CD14-positive monocyte (primary cell): ENCODE measurements at regions not wholly inside any gene's neighbourhood (a gene's known extent, or its start where the extent isn't known, plus 50 kb on each side); places are given as distances from the start of the nearest gene placed in this dataset.

Source experiments
- DNase-seq, 3 donors: peaks; one replicate each; pipeline ENCODE4 v3.0.0-alpha.2; 2011 to 2022
- H2AFZ ChIP-seq: 2 replicates; pipeline ENCODE4 v1.6.0; 2012; ENCODE audit warnings: mild to moderate bottlenecking, low read depth, low read length, inconsistent platforms; ENCODE audit not compliant: insufficient read depth, poor library complexity, severe bottlenecking
- H3K27ac ChIP-seq, 2 donors: 1 replicate in 1 of 2; 2 replicates in 1 of 2; pipeline ENCODE4 v1.5.1; 2012 to 2013; ENCODE audit warnings: low read length in 2 of 2, control low read depth in 1 of 2, inconsistent platforms in 1 of 2, low read depth in 1 of 2, mild to moderate bottlenecking in 1 of 2
- H3K27me3 ChIP-seq, 2 donors: one replicate each; pipeline versions ENCODE4 v1.6.0 to v1.6.1; 2011 to 2013; ENCODE audit warnings: low read length in 2 of 2; ENCODE audit not compliant: control insufficient read depth in 2 of 2, insufficient read depth in 2 of 2
- H3K36me3 ChIP-seq, 2 donors: replicated peaks in 1 of 2; 1 replicate in 1 of 2; 2 replicates in 1 of 2; pipeline versions ENCODE4 v1.5.1 to v1.6.1; 2012 to 2013; ENCODE audit warnings: low read length in 2 of 2, control low read depth in 1 of 2, inconsistent platforms in 1 of 2, mild to moderate bottlenecking in 1 of 2; ENCODE audit not compliant: insufficient read depth in 2 of 2, control insufficient read depth in 1 of 2
- H3K4me1 ChIP-seq, 2 donors: 1 replicate in 1 of 2; 2 replicates in 1 of 2; pipeline versions ENCODE4 v1.5.1 to v1.6.1; 2012 to 2013; ENCODE audit warnings: low read length in 2 of 2, control low read depth in 1 of 2, inconsistent platforms in 1 of 2, mild to moderate bottlenecking in 1 of 2, moderate library complexity in 1 of 2; ENCODE audit not compliant: insufficient read depth in 2 of 2, control insufficient read depth in 1 of 2
- H3K4me2 ChIP-seq: replicated peaks from 2 replicates; pipeline ENCODE3; 2012; ENCODE audit warnings: low read length, moderate library complexity, mild to moderate bottlenecking; ENCODE audit not compliant: poor library complexity, severe bottlenecking; ENCODE audit errors: extremely low read depth
- H3K4me3 ChIP-seq, 3 experiments: fragments of 200-600 bp in 1 of 3; sonication (generic) in 1 of 3; replicated peaks in 1 of 3; 1 replicate in 2 of 3; 2 replicates in 1 of 3; pipeline ENCODE4 v1.5.1; 2011 to 2013; ENCODE audit warnings: low read length in 3 of 3, mild to moderate bottlenecking in 3 of 3, control low read depth in 2 of 3, low read depth in 2 of 3, inconsistent platforms in 1 of 3, moderate library complexity in 1 of 3
- H3K79me2 ChIP-seq: 2 replicates; pipeline ENCODE4 v1.6.0; 2012; ENCODE audit warnings: mild to moderate bottlenecking, control low read depth, inconsistent platforms, low read length, moderate library complexity; ENCODE audit not compliant: insufficient read depth
- H3K9ac ChIP-seq: 2 replicates; pipeline ENCODE4 v1.6.0; 2017; ENCODE audit warnings: low read length, mild to moderate bottlenecking; ENCODE audit not compliant: insufficient read depth, poor library complexity, severe bottlenecking
- H3K9me3 ChIP-seq, 2 donors: replicated peaks in 1 of 2; 1 replicate in 1 of 2; 2 replicates in 1 of 2; pipeline versions ENCODE4 v1.5.1 to v1.6.1; 2012 to 2013; ENCODE audit warnings: low read length in 2 of 2, control low read depth in 1 of 2; ENCODE audit not compliant: control insufficient read depth in 1 of 2, insufficient read depth in 1 of 2
- H4K20me1 ChIP-seq: 2 replicates; pipeline ENCODE4 v1.6.0; 2012; ENCODE audit warnings: mild to moderate bottlenecking, low read length, control low read depth, moderate library complexity; ENCODE audit not compliant: insufficient read depth
- H3K27ac Mint-ChIP-seq, 7 donors: one replicate each; pipeline ENCODE4 v1.8.0; 2020; ENCODE audit warnings: mild to moderate bottlenecking in 7 of 7, mixed read lengths in 7 of 7, moderate library complexity in 6 of 7, inconsistent platforms in 2 of 7
- H3K27me3 Mint-ChIP-seq, 3 donors: one replicate each; pipeline ENCODE4 v1.8.0; 2021 to 2022; ENCODE audit warnings: low read depth in 3 of 3, mild to moderate bottlenecking in 3 of 3, mixed read lengths in 3 of 3, moderate library complexity in 3 of 3, inconsistent platforms in 1 of 3
- H3K36me3 Mint-ChIP-seq, 2 donors: one replicate each; pipeline ENCODE4 v1.8.0; 2020; ENCODE audit warnings: mixed read lengths in 2 of 2, inconsistent platforms in 1 of 2, mild to moderate bottlenecking in 1 of 2
- H3K4me1 Mint-ChIP-seq: one replicate; pipeline ENCODE4 v1.8.0; 2020; ENCODE audit warnings: mild to moderate bottlenecking, mixed read lengths
- H3K4me3 Mint-ChIP-seq, 2 donors: one replicate each; pipeline ENCODE4 v1.8.0; 2020; ENCODE audit warnings: mild to moderate bottlenecking in 2 of 2, mixed read lengths in 2 of 2, moderate library complexity in 1 of 2
- H3K9me3 Mint-ChIP-seq, 7 donors: one replicate each; pipeline ENCODE4 v1.8.0; 2020 to 2022; ENCODE audit warnings: mixed read lengths in 7 of 7, mild to moderate bottlenecking in 6 of 7, moderate library complexity in 6 of 7, inconsistent platforms in 2 of 7
- WGBS: methylation state at CpG from one replicate; pipeline ENCODE4 v1.1.5; 2013; ENCODE audit warnings: missing lambda C conversion rate; ENCODE audit not compliant: insufficient coverage; 5-methylcytosine and 5-hydroxymethylcytosine counted together
- intact Hi-C, 2 donors: fragments of 100-400 bp; cut with micrococcal nuclease; formaldehyde crosslinking; loops; one replicate each; pipeline versions ENCODE4 v1.15.0 to v1.15.1; 2023
- TF ChIP-seq, protein P1 (sequence below): fragments of 200-600 bp; IDR thresholded peaks from one replicate; pipeline ENCODE4 v1.8.0; 2022; ENCODE audit warnings: antibody characterized with exemption, mild to moderate bottlenecking

DNA sequence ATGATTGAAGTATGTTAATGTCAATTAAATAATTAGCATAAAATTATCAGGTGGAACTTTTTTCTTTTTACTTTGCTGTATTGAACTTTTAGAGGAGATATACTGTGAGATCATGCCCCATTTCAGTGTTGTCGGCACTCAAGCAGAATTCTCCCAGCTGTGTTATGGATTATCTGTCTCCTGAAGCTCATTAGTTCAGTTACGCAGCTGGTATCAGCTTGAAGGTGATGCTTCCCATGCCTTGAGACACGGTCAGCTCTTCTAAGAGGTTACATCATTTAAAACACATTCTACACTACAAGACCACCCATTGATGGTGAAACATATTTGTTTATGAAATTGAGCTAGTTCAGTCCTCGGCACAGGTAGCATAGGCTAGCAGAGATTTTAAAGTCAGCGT, 68.9 kb upstream of the PHACTR2 start:
- intact Hi-C loops, result no loop called here
- H3K36me3 Mint-ChIP-seq, result peaks cover 1 to 2% of the 10 kb centered on the region in 2 donors
- no peak overlapping the region for H2AFZ ChIP-seq
- H3K27me3 ChIP-seq, result no peaks in the 10 kb centered on the region
- H3K36me3 ChIP-seq, result no peaks in the 10 kb centered on the region
- H3K4me2 ChIP-seq, result no peak overlapping the region
- WGBS, result 100% methylated on average over 1 of the region's 5 CpGs
- no peak overlapping the region for H3K4me3 ChIP-seq
- H3K9ac ChIP-seq, result no peak overlapping the region
- no peaks in the 10 kb centered on the region for H3K27me3 Mint-ChIP-seq
- no peaks in the 10 kb centered on the region for H3K9me3 ChIP-seq
- H3K27ac Mint-ChIP-seq, result no peak overlapping the region
- TF ChIP-seq, protein P1, sequence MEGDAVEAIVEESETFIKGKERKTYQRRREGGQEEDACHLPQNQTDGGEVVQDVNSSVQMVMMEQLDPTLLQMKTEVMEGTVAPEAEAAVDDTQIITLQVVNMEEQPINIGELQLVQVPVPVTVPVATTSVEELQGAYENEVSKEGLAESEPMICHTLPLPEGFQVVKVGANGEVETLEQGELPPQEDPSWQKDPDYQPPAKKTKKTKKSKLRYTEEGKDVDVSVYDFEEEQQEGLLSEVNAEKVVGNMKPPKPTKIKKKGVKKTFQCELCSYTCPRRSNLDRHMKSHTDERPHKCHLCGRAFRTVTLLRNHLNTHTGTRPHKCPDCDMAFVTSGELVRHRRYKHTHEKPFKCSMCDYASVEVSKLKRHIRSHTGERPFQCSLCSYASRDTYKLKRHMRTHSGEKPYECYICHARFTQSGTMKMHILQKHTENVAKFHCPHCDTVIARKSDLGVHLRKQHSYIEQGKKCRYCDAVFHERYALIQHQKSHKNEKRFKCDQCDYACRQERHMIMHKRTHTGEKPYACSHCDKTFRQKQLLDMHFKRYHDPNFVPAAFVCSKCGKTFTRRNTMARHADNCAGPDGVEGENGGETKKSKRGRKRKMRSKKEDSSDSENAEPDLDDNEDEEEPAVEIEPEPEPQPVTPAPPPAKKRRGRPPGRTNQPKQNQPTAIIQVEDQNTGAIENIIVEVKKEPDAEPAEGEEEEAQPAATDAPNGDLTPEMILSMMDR, result no peak
- no peak overlapping the region for H3K4me3 Mint-ChIP-seq
- peaks cover 20% of the 10 kb centered on the region for H4K20me1 ChIP-seq
- H3K4me1 Mint-ChIP-seq, result peaks cover 7% of the 10 kb centered on the region
- H3K27ac ChIP-seq, result no peak overlapping the region
- peaks cover 62% of the 10 kb centered on the region for H3K79me2 ChIP-seq
- H3K4me1 ChIP-seq, result peaks cover 2 to 7% of the 10 kb centered on the region in 2 donors
- H3K9me3 Mint-ChIP-seq, result peaks cover 0 to 5% (median 0%) of the 10 kb centered on the region in 7 donors
- DNase-seq, result no peak

DNA sequence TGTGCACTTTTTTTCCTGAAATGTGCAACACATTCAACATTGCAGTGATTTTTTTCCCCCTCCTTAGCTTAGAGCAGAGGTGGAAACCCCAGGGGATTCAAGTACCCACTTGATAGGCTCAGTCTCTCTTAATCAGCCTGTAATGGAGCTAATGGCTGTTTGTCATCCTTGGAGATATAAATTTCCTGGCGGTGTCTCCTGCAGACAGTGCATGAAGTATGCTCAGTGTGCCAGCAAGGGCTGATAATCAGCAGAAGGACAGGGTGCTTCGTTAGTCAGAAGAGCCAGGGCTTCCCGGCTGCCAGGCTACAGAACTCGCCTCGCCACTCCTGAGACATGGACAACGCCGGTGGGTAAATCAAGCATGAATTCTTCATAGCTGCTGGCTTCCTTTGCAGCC, 69.8 kb upstream of the PHACTR2 start:
- no peaks in the 10 kb centered on the region for H3K9me3 ChIP-seq
- Mint-ChIP-seq H3K9me3 (peaks cover 0 to 3% (median 0%) of the 10 kb centered on the region in 7 donors), H3K27ac (no peak overlapping the region), H3K4me1 (peaks cover 3% of the 10 kb centered on the region), H3K36me3 (peaks cover 1 to 2% of the 10 kb centered on the region in 2 donors), H3K4me3 (no peak overlapping the region), H3K27me3 (no peaks in the 10 kb centered on the region)
- H3K36me3 ChIP-seq, result no peaks in the 10 kb centered on the region
- TF ChIP-seq, protein P1, result no peak
- no peak overlapping the region for H3K9ac ChIP-seq
- H4K20me1 ChIP-seq, result peaks cover 24% of the 10 kb centered on the region
- intact Hi-C loops, result no loop called here
- no peak overlapping the region for H2AFZ ChIP-seq
- H3K27me3 ChIP-seq, result no peaks in the 10 kb centered on the region
- H3K4me2 ChIP-seq, result no peak overlapping the region
- H3K4me3 ChIP-seq, result no peak overlapping the region
- no peak for DNase-seq
- 98% methylated on average over 7 of the region's 7 CpGs for WGBS
- H3K4me1 ChIP-seq, result no peaks in the 10 kb centered on the region
- H3K79me2 ChIP-seq, result peaks cover 52% of the 10 kb centered on the region
- no peak overlapping the region for H3K27ac ChIP-seq
